HepG2 (cell line): ENCODE measurements at regions not wholly inside any gene's neighbourhood (a gene's known extent, or its start where the extent isn't known, plus 50 kb on each side); places are given as distances from the start of the nearest gene placed in this dataset.

ENCODE experiments used
- ATAC-seq: fragments of 200-7000 bp; cut with Tn5 transposase; 3 replicates; pipeline ENCODE4 v1.9.1; 2020; ENCODE audit warnings: mild to moderate bottlenecking, moderate library complexity
- BruUV-seq: library from RNA; stranded (reverse); fragments of 400-500 nt; replicated peaks from 2 replicates; lab custom pipeline; 2021; lab: Mats Ljungman, UMichigan
- CTCF ChIA-PET: fragments of 300-600 bp; formaldehyde crosslinking; extraction: SDS; loops from one replicate; lab custom pipeline; 2021; ENCODE audit warnings: low total read pairs, inconsistent platforms, low intra/inter-chr PET ratio; lab: Yijun Ruan, JAX
- POLR2A ChIA-PET: fragments of 350-600 bp; sonication (Branson Sonifier 250); formaldehyde crosslinking; loops from one replicate; lab custom pipeline; 2020; ENCODE audit warnings: antibody characterized with exemption, inconsistent platforms; lab: Yijun Ruan, JAX
- DNase-seq: peaks from one replicate; pipeline ENCODE4 v3.0.0-alpha.2; 2015; ENCODE audit warnings: low spot score
- FAIRE-seq: peaks from 3 replicates; lab custom pipeline; 2011; peaks lifted over from hg19 to GRCh38; lab: Jason Lieb, UNC
- H2AFZ ChIP-seq: one replicate; pipeline ENCODE4 v1.6.1; 2011; ENCODE audit warnings: low read length, inconsistent platforms
- H3K27ac ChIP-seq: fragments of 300-600 bp; 3 replicates; pipeline ENCODE4 v1.8.0; 2011; ENCODE audit warnings: mixed run types, mild to moderate bottlenecking, mixed read lengths, low read length, inconsistent platforms; ENCODE audit not compliant: insufficient read depth; ENCODE audit errors: extremely low read length
- H3K27me3 ChIP-seq, 2 experiments: fragments of 200-600 bp in 1 of 2; 2 replicates in 1 of 2; 3 replicates in 1 of 2; pipeline versions ENCODE4 v1.6.0 to v1.8.0; 2011; ENCODE audit warnings: low read length in 2 of 2, mild to moderate bottlenecking in 2 of 2, moderate library complexity in 2 of 2, inconsistent platforms in 1 of 2; ENCODE audit not compliant: insufficient read depth in 2 of 2, control insufficient read depth in 1 of 2
- H3K36me3 ChIP-seq, 2 experiments: fragments of 200-600 bp in 1 of 2; replicated peaks in 1 of 2; 2 replicates in 1 of 2; 3 replicates in 1 of 2; pipeline versions ENCODE4 v1.5.1 to v1.8.0; 2011; ENCODE audit warnings: low read length in 2 of 2, inconsistent platforms in 1 of 2; ENCODE audit not compliant: insufficient read depth in 2 of 2, control insufficient read depth in 1 of 2
- H3K4me1 ChIP-seq: 2 replicates; pipeline ENCODE4 v1.5.1; 2012; ENCODE audit warnings: low read length, inconsistent platforms; ENCODE audit not compliant: insufficient read depth
- H3K4me2 ChIP-seq: 2 replicates; pipeline ENCODE4 v1.6.0; 2011; ENCODE audit warnings: low read depth, low read length, inconsistent platforms
- H3K4me3 ChIP-seq, 3 experiments: fragments of 200-600 bp in 1 of 3; sonication (generic), shearing (Covaris generic) in 1 of 3; replicated peaks in 1 of 3; 2 replicates each; pipeline ENCODE4 v1.5.1; 2011 to 2016; ENCODE audit warnings: low read length in 3 of 3, inconsistent platforms in 2 of 3, low read depth in 2 of 3, mild to moderate bottlenecking in 2 of 3, control low read depth in 1 of 3, mixed read lengths in 1 of 3; ENCODE audit not compliant: insufficient read depth in 1 of 3
- H3K79me2 ChIP-seq: one replicate; pipeline ENCODE4 v1.6.1; 2011; ENCODE audit warnings: low read length, inconsistent platforms; ENCODE audit not compliant: insufficient read depth
- H3K9ac ChIP-seq: 2 replicates; pipeline ENCODE4 v1.6.0; 2011; ENCODE audit warnings: mild to moderate bottlenecking, low read depth, low read length, inconsistent platforms; ENCODE audit not compliant: insufficient read depth
- H3K9me3 ChIP-seq: 2 replicates; pipeline ENCODE4 v1.5.1; 2012; ENCODE audit warnings: mild to moderate bottlenecking, low read length
- H4K20me1 ChIP-seq: 2 replicates; pipeline ENCODE4 v1.6.0; 2011; ENCODE audit warnings: inconsistent platforms, mild to moderate bottlenecking, low read length, moderate library complexity; ENCODE audit not compliant: insufficient read depth
- ARID3A ChIP-seq: IDR thresholded peaks from 2 replicates; pipeline ENCODE4 v1.6.1; 2012; ENCODE audit warnings: low read depth, low read length, improper control_type of control experiment
- BHLHE40 ChIP-seq: IDR thresholded peaks from 2 replicates; pipeline ENCODE4 v1.6.1; 2011; ENCODE audit warnings: low read length, improper control_type of control experiment
- HES4 ChIP-seq: sonication (generic); formaldehyde crosslinking; IDR thresholded peaks from 2 replicates; pipeline ENCODE4 v1.9.0; 2021; ENCODE audit warnings: mild to moderate bottlenecking, missing genetic modification reagents, borderline replicate concordance
- JUND ChIP-seq: sonication (generic); formaldehyde crosslinking; IDR thresholded peaks from 2 replicates; pipeline ENCODE4 v1.8.0; 2022; ENCODE audit warnings: mild to moderate bottlenecking, missing genetic modification reagents
- KDM6A ChIP-seq: IDR thresholded peaks from 2 replicates; pipeline ENCODE4 v1.6.1; 2016; ENCODE audit warnings: low read depth
- MEF2D ChIP-seq: sonication (generic); formaldehyde crosslinking; IDR thresholded peaks from 2 replicates; pipeline ENCODE4 v1.5.1; 2020; ENCODE audit warnings: mild to moderate bottlenecking, missing genetic modification reagents
- PHF8 ChIP-seq: sonication (generic); formaldehyde crosslinking; IDR thresholded peaks from 2 replicates; pipeline ENCODE4 v1.5.0; 2020; ENCODE audit warnings: missing genetic modification reagents
- SALL2 ChIP-seq: sonication (generic); formaldehyde crosslinking; IDR thresholded peaks from 2 replicates; pipeline ENCODE4 v1.8.1; 2023; ENCODE audit warnings: mild to moderate bottlenecking, missing genetic modification reagents, inconsistent platforms
- SRSF4 ChIP-seq: fragments of 200-400 bp; formaldehyde crosslinking; IDR thresholded peaks from one replicate; pipeline ENCODE4 v1.6.1; 2018; ENCODE audit warnings: mild to moderate bottlenecking, low read depth, low read length, moderate library complexity; ENCODE audit not compliant: poor library complexity, severe bottlenecking
- SRY ChIP-seq: sonication (generic); formaldehyde crosslinking; IDR thresholded peaks from 2 replicates; pipeline ENCODE4 v1.8.0; 2022; ENCODE audit warnings: mild to moderate bottlenecking, missing genetic modification reagents
- ZBTB42 ChIP-seq: sonication (generic); formaldehyde crosslinking; IDR thresholded peaks from 2 replicates; pipeline ENCODE4 v1.5.0; 2020; ENCODE audit warnings: mild to moderate bottlenecking, missing genetic modification reagents
- ZIK1 ChIP-seq: sonication (generic); formaldehyde crosslinking; IDR thresholded peaks from 2 replicates; pipeline ENCODE4 v1.5.0; 2020; ENCODE audit warnings: mild to moderate bottlenecking, low read depth, missing genetic modification reagents, borderline replicate concordance
- ZNF260 ChIP-seq: sonication (generic); formaldehyde crosslinking; IDR thresholded peaks from 2 replicates; pipeline ENCODE4 v1.4.0; 2020; ENCODE audit warnings: missing genetic modification reagents, low read depth, mild to moderate bottlenecking, borderline replicate concordance
- ZNF503 ChIP-seq: sonication (generic); formaldehyde crosslinking; IDR thresholded peaks from 2 replicates; pipeline ENCODE4 v1.4.0; 2020; ENCODE audit warnings: missing genetic modification reagents
- ZNF546 ChIP-seq: sonication (generic); formaldehyde crosslinking; conservative IDR thresholded peaks from 2 replicates; pipeline ENCODE4 v1.8.1; 2023; ENCODE audit warnings: mild to moderate bottlenecking, missing genetic modification reagents
- WGBS: methylation state at CpG from one replicate; pipeline ENCODE4 v1.1.6; 2017; ENCODE audit warnings: low lambda C conversion rate; 5-methylcytosine and 5-hydroxymethylcytosine counted together
- in situ Hi-C: cut with HindIII; loops from 2 replicates; pipeline ENCODE4 v1.10.0; 2017; ENCODE audit warnings: low pct_unique_long_range_greater_than_20kb; ENCODE audit not compliant: extremely low pct_ligation_motif_present
- intact Hi-C: fragments of 100-400 bp; cut with micrococcal nuclease; formaldehyde crosslinking; loops from one replicate; pipeline ENCODE4 v1.10.0; 2022; ENCODE audit not compliant: unreplicated experiment
- TF ChIP-seq, protein P1 (sequence below): sonication (generic); formaldehyde crosslinking; IDR thresholded peaks from 2 replicates; pipeline ENCODE4 v1.4.0; 2020; ENCODE audit warnings: missing genetic modification reagents, borderline replicate concordance
- TF ChIP-seq, protein P2 (sequence below): sonication (generic); formaldehyde crosslinking; IDR thresholded peaks from 2 replicates; pipeline ENCODE4 v1.8.0; 2023; ENCODE audit warnings: mild to moderate bottlenecking, missing genetic modification reagents

GRCh38 chr12:113565368-113565767 is 93.7 kb upstream of the LHX5 start (continued):
- TF ChIP-seq ZBTB42 (CRISPR knock-in tag): no peak
- no peak for TF ChIP-seq ZNF546 (CRISPR knock-in tag)
- no peak for TF ChIP-seq ZIK1
- no peak for TF ChIP-seq ARID3A
- TF ChIP-seq, protein P1, sequence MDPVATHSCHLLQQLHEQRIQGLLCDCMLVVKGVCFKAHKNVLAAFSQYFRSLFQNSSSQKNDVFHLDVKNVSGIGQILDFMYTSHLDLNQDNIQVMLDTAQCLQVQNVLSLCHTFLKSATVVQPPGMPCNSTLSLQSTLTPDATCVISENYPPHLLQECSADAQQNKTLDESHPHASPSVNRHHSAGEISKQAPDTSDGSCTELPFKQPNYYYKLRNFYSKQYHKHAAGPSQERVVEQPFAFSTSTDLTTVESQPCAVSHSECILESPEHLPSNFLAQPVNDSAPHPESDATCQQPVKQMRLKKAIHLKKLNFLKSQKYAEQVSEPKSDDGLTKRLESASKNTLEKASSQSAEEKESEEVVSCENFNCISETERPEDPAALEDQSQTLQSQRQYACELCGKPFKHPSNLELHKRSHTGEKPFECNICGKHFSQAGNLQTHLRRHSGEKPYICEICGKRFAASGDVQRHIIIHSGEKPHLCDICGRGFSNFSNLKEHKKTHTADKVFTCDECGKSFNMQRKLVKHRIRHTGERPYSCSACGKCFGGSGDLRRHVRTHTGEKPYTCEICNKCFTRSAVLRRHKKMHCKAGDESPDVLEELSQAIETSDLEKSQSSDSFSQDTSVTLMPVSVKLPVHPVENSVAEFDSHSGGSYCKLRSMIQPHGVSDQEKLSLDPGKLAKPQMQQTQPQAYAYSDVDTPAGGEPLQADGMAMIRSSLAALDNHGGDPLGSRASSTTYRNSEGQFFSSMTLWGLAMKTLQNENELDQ (CRISPR knock-in tag): no peak

DNA sequence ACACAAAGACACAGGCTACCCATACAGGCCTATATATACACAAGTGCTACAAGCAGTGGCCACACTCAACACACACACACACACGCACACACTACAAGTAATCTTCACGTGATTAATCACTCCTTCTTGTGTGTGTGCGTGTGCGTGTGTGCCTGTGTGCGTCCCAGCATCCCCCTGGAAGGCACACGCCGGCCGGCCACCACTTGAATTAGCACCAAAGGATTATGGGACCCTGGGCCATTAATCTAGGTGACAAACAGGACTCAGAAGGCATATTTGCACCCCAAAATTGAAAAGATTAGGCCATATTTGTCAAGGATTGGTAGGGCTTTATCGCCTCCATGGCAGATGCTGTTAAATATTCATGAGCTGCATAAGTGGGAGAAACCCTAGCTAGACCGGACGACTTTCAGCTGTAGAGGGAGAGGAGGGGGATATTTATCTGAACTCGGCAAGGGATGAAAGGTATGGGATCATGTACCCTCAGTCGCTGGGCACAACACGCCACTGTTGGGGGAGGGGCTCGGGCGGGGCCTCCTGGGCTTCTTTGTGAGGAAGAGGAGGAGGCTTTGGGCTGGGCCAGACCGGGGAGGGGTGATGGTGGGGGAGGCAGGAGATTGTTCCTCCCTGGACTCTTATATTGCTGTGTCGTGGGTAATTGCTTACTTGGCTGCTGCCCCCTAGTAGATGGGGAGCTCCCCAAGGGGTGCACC is 89.6 kb upstream of the LHX5 start:
- in situ Hi-C loops: no loop called here
- WGBS: 22% methylated on average over 15 of the region's 18 CpGs
- DNase-seq (no peak), FAIRE-seq (no peak), ATAC-seq (no peak)
- Histone ChIP-seq H3K4me1 (no peaks in the 10 kb centered on the region), H3K79me2 (no peaks in the 10 kb centered on the region), H3K27ac (no peak overlapping the region), H3K9me3 (no peaks in the 10 kb centered on the region), H3K4me2 (no peak overlapping the region), H3K4me3 (no peak overlapping the region), H4K20me1 (no peaks in the 10 kb centered on the region), H3K36me3 (no peaks in the 10 kb centered on the region), H3K27me3 (peaks cover 0 to 27% of the 10 kb centered on the region in 2 experiments; a peak in 2 of 5 replicates), H2AFZ (no peak overlapping the region), H3K9ac (no peak overlapping the region)
- CTCF ChIA-PET: no interaction called here
- BruUV-seq: no TSS peak
- intact Hi-C loops: no loop called here
- POLR2A ChIA-PET: no interaction called here
- no peak for TF ChIP-seq SALL2
- no peak for TF ChIP-seq JUND (CRISPR knock-in tag)
- TF ChIP-seq SRY: no peak
- no peak for TF ChIP-seq KDM6A (CRISPR knock-in tag)
- no peak for TF ChIP-seq BHLHE40
- TF ChIP-seq MEF2D: no peak
- TF ChIP-seq ZNF260 (CRISPR knock-in tag): no peak
- TF ChIP-seq PHF8 (CRISPR knock-in tag): no peak
- no peak for TF ChIP-seq ZNF503 (CRISPR knock-in tag)
- no peak for TF ChIP-seq HES4
- no peak for TF ChIP-seq SRSF4
- TF ChIP-seq, protein P2, sequence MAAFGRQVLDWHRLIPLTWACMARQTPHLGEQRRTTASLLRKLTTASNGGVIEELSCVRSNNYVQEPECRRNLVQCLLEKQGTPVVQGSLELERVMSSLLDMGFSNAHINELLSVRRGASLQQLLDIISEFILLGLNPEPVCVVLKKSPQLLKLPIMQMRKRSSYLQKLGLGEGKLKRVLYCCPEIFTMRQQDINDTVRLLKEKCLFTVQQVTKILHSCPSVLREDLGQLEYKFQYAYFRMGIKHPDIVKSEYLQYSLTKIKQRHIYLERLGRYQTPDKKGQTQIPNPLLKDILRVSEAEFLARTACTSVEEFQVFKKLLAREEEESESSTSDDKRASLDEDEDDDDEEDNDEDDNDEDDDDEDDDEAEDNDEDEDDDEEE (CRISPR knock-in tag): no peak
